ENCODE measurements at regions not wholly inside any gene's neighbourhood (a gene's known extent, or its start where the extent isn't known, plus 50 kb on each side); places are given as distances from the start of the nearest gene placed in this dataset.

DNA sequence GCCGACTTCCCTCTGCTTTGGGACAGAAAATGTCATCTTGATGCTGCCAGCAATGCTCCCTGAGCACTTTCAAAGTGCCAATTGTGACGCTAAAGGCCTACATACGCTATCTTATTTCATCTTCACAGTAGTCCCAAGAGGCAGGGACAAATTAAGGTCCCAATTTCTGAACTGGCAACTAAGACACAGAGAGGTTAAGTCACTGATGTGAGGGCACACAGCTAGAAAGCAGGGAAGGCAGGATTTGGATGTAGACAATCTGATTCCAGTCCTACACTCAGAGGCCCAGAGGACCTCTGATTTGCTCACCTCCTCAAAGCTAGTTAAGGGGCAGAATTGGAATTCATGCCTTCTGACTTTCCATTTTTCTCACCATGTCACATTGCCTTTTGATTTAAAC, 249.2 kb upstream of the CLINT1 start:
- dilution Hi-C loops (cut with MboI; ENCODE audit: extremely low pct_ligation_motif_present, low sequenced_read_pairs): no loop called here

DNA sequence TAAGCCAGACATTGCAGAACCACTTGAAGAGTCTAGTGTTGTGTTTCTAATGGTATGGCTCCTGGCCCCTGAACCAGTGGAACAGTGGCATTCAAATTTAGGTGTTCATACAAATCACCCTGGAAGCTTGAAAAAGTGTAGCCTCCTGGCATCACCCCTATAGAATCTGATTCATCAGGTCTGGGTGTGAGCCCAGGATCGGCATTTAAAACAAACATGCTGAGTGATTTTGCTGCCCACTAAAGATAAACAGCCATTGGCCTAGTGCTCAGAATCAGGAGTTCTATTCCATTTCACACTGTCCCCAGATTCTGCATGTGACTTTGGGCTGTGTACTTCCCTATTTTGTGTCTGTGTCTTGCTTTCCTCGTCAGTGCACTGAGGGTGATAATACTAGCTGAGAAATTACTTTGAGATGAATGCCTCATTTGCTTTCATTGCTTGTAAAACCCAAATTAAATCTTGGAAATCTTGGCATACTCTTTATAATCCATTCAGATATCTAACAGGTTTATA, 241.5 kb upstream of the CLINT1 start:
- H2AFZ ChIP-seq (ENCODE audit: control insufficient read depth, low read length): no peak overlapping the region
- no peaks in the 10 kb centered on the region for H4K20me1 ChIP-seq (ENCODE audit: control insufficient read depth, extremely low read depth, insufficient read depth, low read length)
- no peaks in the 10 kb centered on the region for H3K36me3 ChIP-seq (ENCODE audit: control insufficient read depth in 2 of 2, extremely low read depth in 1 of 2, insufficient read depth in 2 of 2, low read length in 2 of 2)
- no peaks in the 10 kb centered on the region for H3K79me2 ChIP-seq (ENCODE audit: control insufficient read depth, insufficient read depth, low read length)
- dilution Hi-C loops (cut with MboI; ENCODE audit: extremely low pct_ligation_motif_present, low sequenced_read_pairs): no loop called here
- no peak for FAIRE-seq
- no peaks in the 10 kb centered on the region for H3K9me3 ChIP-seq (ENCODE audit: control insufficient read depth, low read depth, low read length)
- H3K4me1 ChIP-seq (ENCODE audit: control insufficient read depth, extremely low read depth, insufficient read depth, low read length): no peaks in the 10 kb centered on the region
- no peaks in the 10 kb centered on the region for H3K9me1 ChIP-seq (ENCODE audit: control insufficient read depth, extremely low read depth, insufficient read depth, low read length)
- no peak overlapping the region for H3K4me2 ChIP-seq (ENCODE audit: control insufficient read depth, extremely low read depth, insufficient read depth, low read depth, low read length)
- H3K4me3 ChIP-seq (ENCODE audit: control insufficient read depth in 2 of 3, extremely low read depth in 1 of 3, insufficient read depth in 2 of 3, low read depth in 1 of 3, low read length in 3 of 3): no peak overlapping the region
- no peak for DNase-seq (ENCODE audit: low read depth, low spot score)
- TF ChIP-seq, protein P1, sequence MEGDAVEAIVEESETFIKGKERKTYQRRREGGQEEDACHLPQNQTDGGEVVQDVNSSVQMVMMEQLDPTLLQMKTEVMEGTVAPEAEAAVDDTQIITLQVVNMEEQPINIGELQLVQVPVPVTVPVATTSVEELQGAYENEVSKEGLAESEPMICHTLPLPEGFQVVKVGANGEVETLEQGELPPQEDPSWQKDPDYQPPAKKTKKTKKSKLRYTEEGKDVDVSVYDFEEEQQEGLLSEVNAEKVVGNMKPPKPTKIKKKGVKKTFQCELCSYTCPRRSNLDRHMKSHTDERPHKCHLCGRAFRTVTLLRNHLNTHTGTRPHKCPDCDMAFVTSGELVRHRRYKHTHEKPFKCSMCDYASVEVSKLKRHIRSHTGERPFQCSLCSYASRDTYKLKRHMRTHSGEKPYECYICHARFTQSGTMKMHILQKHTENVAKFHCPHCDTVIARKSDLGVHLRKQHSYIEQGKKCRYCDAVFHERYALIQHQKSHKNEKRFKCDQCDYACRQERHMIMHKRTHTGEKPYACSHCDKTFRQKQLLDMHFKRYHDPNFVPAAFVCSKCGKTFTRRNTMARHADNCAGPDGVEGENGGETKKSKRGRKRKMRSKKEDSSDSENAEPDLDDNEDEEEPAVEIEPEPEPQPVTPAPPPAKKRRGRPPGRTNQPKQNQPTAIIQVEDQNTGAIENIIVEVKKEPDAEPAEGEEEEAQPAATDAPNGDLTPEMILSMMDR (optimal IDR thresholded peaks at IDR 0.05 in 1 of 3, IDR thresholded peaks at IDR 0.05 in 1 of 3, conservative IDR thresholded peaks at IDR 0.05 in 1 of 3; ENCODE audit: extremely low read depth in 1 of 3, insufficient read depth in 2 of 3, low read length in 3 of 3): no peak
- no peak for TF ChIP-seq EZH2 (IDR thresholded peaks at IDR 0.05; ENCODE audit: low read length)
- H3K27ac ChIP-seq (ENCODE audit: control insufficient read depth, insufficient read depth, low read length): no peak overlapping the region
- H3K27me3 ChIP-seq (ENCODE audit: control insufficient read depth, extremely low read depth, insufficient read depth, low read length): no peaks in the 10 kb centered on the region
- no peak overlapping the region for H3K9ac ChIP-seq (ENCODE audit: control insufficient read depth, extremely low read depth, insufficient read depth, low read length)

More for the DNA sequence above, 249.2 kb upstream of the CLINT1 start:
- no peak overlapping the region for H3K27ac ChIP-seq (ENCODE audit: control insufficient read depth, insufficient read depth, low read length)
- DNase-seq (ENCODE audit: low read depth, low spot score) (no peak), FAIRE-seq (no peak)
- H3K79me2 ChIP-seq (ENCODE audit: control insufficient read depth, insufficient read depth, low read length): no peaks in the 10 kb centered on the region
- no peak overlapping the region for H3K4me2 ChIP-seq (ENCODE audit: control insufficient read depth, extremely low read depth, insufficient read depth, low read depth, low read length)
- H3K4me3 ChIP-seq (ENCODE audit: control insufficient read depth in 2 of 3, extremely low read depth in 1 of 3, insufficient read depth in 2 of 3, low read depth in 1 of 3, low read length in 3 of 3): no peak overlapping the region
- no peak overlapping the region for H3K9ac ChIP-seq (ENCODE audit: control insufficient read depth, extremely low read depth, insufficient read depth, low read length)
- H3K4me1 ChIP-seq (ENCODE audit: control insufficient read depth, extremely low read depth, insufficient read depth, low read length): no peaks in the 10 kb centered on the region
- no peaks in the 10 kb centered on the region for H3K27me3 ChIP-seq (ENCODE audit: control insufficient read depth, extremely low read depth, insufficient read depth, low read length)
- H3K36me3 ChIP-seq (ENCODE audit: control insufficient read depth in 2 of 2, extremely low read depth in 1 of 2, insufficient read depth in 2 of 2, low read length in 2 of 2): no peaks in the 10 kb centered on the region
- H2AFZ ChIP-seq (ENCODE audit: control insufficient read depth, low read length): no peak overlapping the region
- H3K9me1 ChIP-seq (ENCODE audit: control insufficient read depth, extremely low read depth, insufficient read depth, low read length): no peaks in the 10 kb centered on the region
- H3K9me3 ChIP-seq (ENCODE audit: control insufficient read depth, low read depth, low read length): no peaks in the 10 kb centered on the region
- TF ChIP-seq, protein P1 (optimal IDR thresholded peaks at IDR 0.05 in 1 of 3, IDR thresholded peaks at IDR 0.05 in 1 of 3, conservative IDR thresholded peaks at IDR 0.05 in 1 of 3; ENCODE audit: extremely low read depth in 1 of 3, insufficient read depth in 2 of 3, low read length in 3 of 3): no peak
- no peak for TF ChIP-seq EZH2 (IDR thresholded peaks at IDR 0.05; ENCODE audit: low read length)
- no peaks in the 10 kb centered on the region for H4K20me1 ChIP-seq (ENCODE audit: control insufficient read depth, extremely low read depth, insufficient read depth, low read length)

Measured in keratinocyte (primary cell).